ENCODE measurements at regions not wholly inside any gene's neighbourhood (a gene's known extent, or its start where the extent isn't known, plus 50 kb on each side); places are given as distances from the start of the nearest gene placed in this dataset.

DNA sequence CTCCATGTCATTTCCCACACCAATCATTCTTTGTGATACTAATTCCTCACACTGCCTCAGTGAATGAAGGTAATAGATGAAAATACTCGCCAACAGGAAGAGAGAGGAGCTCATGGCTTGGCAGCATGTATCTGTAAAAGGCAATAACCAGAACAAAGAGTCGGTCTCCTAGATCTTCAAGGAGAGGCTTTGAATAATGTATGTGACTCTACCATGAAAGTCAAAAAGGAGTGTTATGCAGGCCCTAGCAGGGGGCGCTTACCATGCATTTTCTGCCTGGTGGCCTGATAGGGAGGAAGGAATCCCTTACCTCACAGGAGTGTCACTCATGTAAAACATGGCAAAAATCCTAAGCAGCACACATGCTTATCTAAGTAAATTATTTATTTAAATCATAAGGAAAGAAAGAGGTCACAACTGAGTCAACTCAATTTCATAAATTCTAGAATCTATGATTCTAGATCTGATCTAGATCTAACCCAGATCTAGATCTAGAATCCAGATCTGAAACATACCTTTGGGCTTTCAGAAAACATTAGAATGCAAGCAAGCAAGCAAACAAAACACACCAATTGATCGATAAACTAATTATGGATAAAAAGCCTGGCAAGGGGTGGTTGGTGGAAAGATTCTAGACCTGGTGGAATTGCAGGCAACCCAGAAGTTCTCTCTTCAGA lies 226.3 kb upstream of the KLF6 start:
- H2AFZ ChIP-seq (ENCODE audit: low read depth, low read length): no peak overlapping the region
- H3K4me2 ChIP-seq (ENCODE audit: insufficient read depth, low read length): no peak overlapping the region
- H3K27ac ChIP-seq (ENCODE audit: low read length): no peak overlapping the region
- DNase-seq (no peak), ATAC-seq (ENCODE audit: insufficient read depth, low read depth) (no peak)
- no peaks in the 10 kb centered on the region for H3K27me3 ChIP-seq (ENCODE audit: insufficient read depth, low read length, poor library complexity)
- H3K9ac ChIP-seq (ENCODE audit: low read depth, low read length): no peak overlapping the region
- no peak for TF ChIP-seq EZH2 (IDR thresholded peaks at IDR 0.05; ENCODE audit: borderline replicate concordance, low read depth, low read length, severe bottlenecking)
- TF ChIP-seq, protein P1, sequence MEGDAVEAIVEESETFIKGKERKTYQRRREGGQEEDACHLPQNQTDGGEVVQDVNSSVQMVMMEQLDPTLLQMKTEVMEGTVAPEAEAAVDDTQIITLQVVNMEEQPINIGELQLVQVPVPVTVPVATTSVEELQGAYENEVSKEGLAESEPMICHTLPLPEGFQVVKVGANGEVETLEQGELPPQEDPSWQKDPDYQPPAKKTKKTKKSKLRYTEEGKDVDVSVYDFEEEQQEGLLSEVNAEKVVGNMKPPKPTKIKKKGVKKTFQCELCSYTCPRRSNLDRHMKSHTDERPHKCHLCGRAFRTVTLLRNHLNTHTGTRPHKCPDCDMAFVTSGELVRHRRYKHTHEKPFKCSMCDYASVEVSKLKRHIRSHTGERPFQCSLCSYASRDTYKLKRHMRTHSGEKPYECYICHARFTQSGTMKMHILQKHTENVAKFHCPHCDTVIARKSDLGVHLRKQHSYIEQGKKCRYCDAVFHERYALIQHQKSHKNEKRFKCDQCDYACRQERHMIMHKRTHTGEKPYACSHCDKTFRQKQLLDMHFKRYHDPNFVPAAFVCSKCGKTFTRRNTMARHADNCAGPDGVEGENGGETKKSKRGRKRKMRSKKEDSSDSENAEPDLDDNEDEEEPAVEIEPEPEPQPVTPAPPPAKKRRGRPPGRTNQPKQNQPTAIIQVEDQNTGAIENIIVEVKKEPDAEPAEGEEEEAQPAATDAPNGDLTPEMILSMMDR (IDR thresholded peaks at IDR 0.05; ENCODE audit: borderline replicate concordance, extremely low read depth, low read length, poor library complexity, severe bottlenecking): no peak
- no peaks in the 10 kb centered on the region for H3K9me3 ChIP-seq (ENCODE audit: insufficient read depth, low read length, severe bottlenecking)
- H3K79me2 ChIP-seq (ENCODE audit: insufficient read depth, low read length): no peaks in the 10 kb centered on the region
- H3K36me3 ChIP-seq (ENCODE audit: insufficient read depth, low read length): no peaks in the 10 kb centered on the region
- H3K4me3 ChIP-seq (ENCODE audit: low read depth in 1 of 2, low read length in 2 of 2): no peak overlapping the region
- H3K4me1 ChIP-seq (ENCODE audit: insufficient read depth, low read length): no peaks in the 10 kb centered on the region
- no peaks in the 10 kb centered on the region for H4K20me1 ChIP-seq (ENCODE audit: insufficient read depth, low read length)

DNA sequence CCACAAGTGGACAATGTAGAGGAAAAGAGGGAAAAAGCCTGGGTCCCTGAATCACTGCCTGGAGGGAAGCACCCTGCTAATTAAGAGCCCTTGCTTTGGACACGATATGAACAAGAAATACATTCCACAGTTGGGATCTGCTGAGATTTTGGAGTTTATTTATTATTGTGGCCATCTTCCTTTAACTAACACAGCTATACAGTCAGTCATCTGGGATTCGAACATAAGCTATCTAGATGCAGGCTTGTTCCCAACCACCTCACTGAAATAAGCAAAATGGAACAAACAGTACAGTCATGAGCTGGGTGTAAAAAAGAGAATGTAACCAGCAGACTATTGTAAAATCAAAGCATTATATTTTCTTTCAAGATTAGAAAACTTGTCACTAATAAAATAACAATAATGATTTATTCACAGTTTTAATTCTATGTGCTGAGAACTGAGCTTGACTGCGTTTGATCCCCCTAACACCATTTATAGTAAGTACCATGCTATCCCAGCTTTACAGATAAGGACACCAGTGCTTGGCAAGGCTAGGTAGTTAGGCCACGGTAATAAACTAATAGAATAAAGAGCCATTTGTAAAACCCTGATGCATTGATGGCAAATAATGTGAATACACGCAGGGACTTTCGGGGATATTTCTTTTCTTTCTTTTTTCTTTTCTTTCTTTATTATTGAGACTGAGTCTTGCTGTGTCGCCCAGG lies 223.8 kb upstream of the KLF6 start:
- H3K4me3 ChIP-seq (ENCODE audit: low read depth in 1 of 2, low read length in 2 of 2): no peak overlapping the region
- H2AFZ ChIP-seq (ENCODE audit: low read depth, low read length): no peak overlapping the region
- DNase-seq (no peak), ATAC-seq (ENCODE audit: insufficient read depth, low read depth) (no peak)
- no peaks in the 10 kb centered on the region for H3K79me2 ChIP-seq (ENCODE audit: insufficient read depth, low read length)
- H3K27me3 ChIP-seq (ENCODE audit: insufficient read depth, low read length, poor library complexity): no peaks in the 10 kb centered on the region
- no peaks in the 10 kb centered on the region for H4K20me1 ChIP-seq (ENCODE audit: insufficient read depth, low read length)
- no peak for TF ChIP-seq EZH2 (IDR thresholded peaks at IDR 0.05; ENCODE audit: borderline replicate concordance, low read depth, low read length, severe bottlenecking)
- H3K9me3 ChIP-seq (ENCODE audit: insufficient read depth, low read length, severe bottlenecking): no peaks in the 10 kb centered on the region
- no peaks in the 10 kb centered on the region for H3K36me3 ChIP-seq (ENCODE audit: insufficient read depth, low read length)
- H3K9ac ChIP-seq (ENCODE audit: low read depth, low read length): no peak overlapping the region
- no peak overlapping the region for H3K27ac ChIP-seq (ENCODE audit: low read length)
- H3K4me1 ChIP-seq (ENCODE audit: insufficient read depth, low read length): no peaks in the 10 kb centered on the region
- H3K4me2 ChIP-seq (ENCODE audit: insufficient read depth, low read length): no peak overlapping the region

DNA sequence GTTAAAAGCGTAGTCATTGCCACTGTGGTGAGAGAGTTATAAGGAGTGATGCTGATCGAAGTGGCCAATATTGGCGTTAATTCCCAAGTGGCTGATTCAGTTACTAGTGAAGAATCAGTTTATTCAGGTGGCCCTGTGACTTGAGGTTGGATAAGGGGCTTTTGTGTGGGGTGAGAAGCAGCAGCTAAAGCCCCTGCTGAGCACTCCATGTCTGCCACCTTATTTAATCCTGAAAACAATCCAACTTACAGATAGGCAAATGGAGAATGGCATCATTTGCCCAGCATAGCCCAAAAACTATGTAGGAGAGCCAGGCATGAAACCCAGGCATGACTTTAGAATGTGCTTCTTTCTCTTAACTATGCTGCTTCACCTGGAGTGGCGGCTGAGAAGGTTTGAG lies 222.8 kb upstream of the KLF6 start:
- no peak for DNase-seq
- Histone ChIP-seq H3K27me3 (ENCODE audit: insufficient read depth, low read length, poor library complexity) (no peaks in the 10 kb centered on the region), H3K79me2 (ENCODE audit: insufficient read depth, low read length) (no peaks in the 10 kb centered on the region), H3K9ac (ENCODE audit: low read depth, low read length) (no peak overlapping the region), H3K27ac (ENCODE audit: low read length) (no peak overlapping the region), H4K20me1 (ENCODE audit: insufficient read depth, low read length) (no peaks in the 10 kb centered on the region), H2AFZ (ENCODE audit: low read depth, low read length) (no peak overlapping the region), H3K4me2 (ENCODE audit: insufficient read depth, low read length) (no peak overlapping the region), H3K4me1 (ENCODE audit: insufficient read depth, low read length) (no peaks in the 10 kb centered on the region), H3K4me3 (ENCODE audit: low read depth in 1 of 2, low read length in 2 of 2) (no peak overlapping the region), H3K36me3 (ENCODE audit: insufficient read depth, low read length) (no peaks in the 10 kb centered on the region), H3K9me3 (ENCODE audit: insufficient read depth, low read length, severe bottlenecking) (no peaks in the 10 kb centered on the region)
- TF ChIP-seq, protein P1 (IDR thresholded peaks at IDR 0.05; ENCODE audit: borderline replicate concordance, extremely low read depth, low read length, poor library complexity, severe bottlenecking): no peak
- TF ChIP-seq EZH2 (IDR thresholded peaks at IDR 0.05; ENCODE audit: borderline replicate concordance, low read depth, low read length, severe bottlenecking): no peak
- ATAC-seq (ENCODE audit: insufficient read depth, low read depth): no peak

DNA sequence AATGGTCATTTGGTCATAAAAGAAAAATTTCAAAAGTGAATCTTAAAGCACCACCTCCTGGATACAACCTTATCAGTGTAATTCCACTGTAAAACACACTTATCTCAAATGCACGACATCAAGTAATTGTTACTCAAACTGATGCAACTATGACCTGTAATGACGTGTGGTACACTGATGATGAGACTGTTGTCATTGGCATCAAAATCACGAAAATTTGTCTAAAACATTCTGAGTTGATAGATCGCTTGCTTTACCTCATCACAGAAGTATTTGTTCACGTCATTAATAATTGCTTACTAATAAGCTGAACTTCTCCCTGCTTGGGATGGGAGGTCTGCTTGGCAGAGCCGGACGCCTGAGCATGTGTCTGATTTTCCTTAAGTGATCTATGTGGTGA lies 221.8 kb upstream of the KLF6 start:
- H3K27me3 ChIP-seq (ENCODE audit: insufficient read depth, low read length, poor library complexity): no peaks in the 10 kb centered on the region
- no peaks in the 10 kb centered on the region for H4K20me1 ChIP-seq (ENCODE audit: insufficient read depth, low read length)
- H3K9me3 ChIP-seq (ENCODE audit: insufficient read depth, low read length, severe bottlenecking): no peaks in the 10 kb centered on the region
- TF ChIP-seq, protein P1 (IDR thresholded peaks at IDR 0.05; ENCODE audit: borderline replicate concordance, extremely low read depth, low read length, poor library complexity, severe bottlenecking): no peak
- TF ChIP-seq EZH2 (IDR thresholded peaks at IDR 0.05; ENCODE audit: borderline replicate concordance, low read depth, low read length, severe bottlenecking): no peak
- H3K4me3 ChIP-seq (ENCODE audit: low read depth in 1 of 2, low read length in 2 of 2): no peak overlapping the region
- H3K9ac ChIP-seq (ENCODE audit: low read depth, low read length): no peak overlapping the region
- H2AFZ ChIP-seq (ENCODE audit: low read depth, low read length): no peak overlapping the region
- DNase-seq: no peak
- H3K4me2 ChIP-seq (ENCODE audit: insufficient read depth, low read length): no peak overlapping the region
- H3K36me3 ChIP-seq (ENCODE audit: insufficient read depth, low read length): no peaks in the 10 kb centered on the region
- H3K4me1 ChIP-seq (ENCODE audit: insufficient read depth, low read length): no peaks in the 10 kb centered on the region
- ATAC-seq (ENCODE audit: insufficient read depth, low read depth): no peak
- H3K27ac ChIP-seq (ENCODE audit: low read length): no peak overlapping the region
- H3K79me2 ChIP-seq (ENCODE audit: insufficient read depth, low read length): no peaks in the 10 kb centered on the region

All from DND-41 (cell line).